HG03354 (cell line): ENCODE measurements at regions not wholly inside any gene's neighbourhood (a gene's known extent, or its start where the extent isn't known, plus 50 kb on each side); places are given as distances from the start of the nearest gene placed in this dataset.

Experiments
- ATAC-seq: cut with Tn5 transposase; IDR thresholded peaks from one replicate; pipeline ENCODE4 v1.9.1; 2021; ENCODE audit warnings: mild to moderate bottlenecking; ENCODE audit not compliant: unreplicated experiment, poor library complexity, severe bottlenecking

DNA sequence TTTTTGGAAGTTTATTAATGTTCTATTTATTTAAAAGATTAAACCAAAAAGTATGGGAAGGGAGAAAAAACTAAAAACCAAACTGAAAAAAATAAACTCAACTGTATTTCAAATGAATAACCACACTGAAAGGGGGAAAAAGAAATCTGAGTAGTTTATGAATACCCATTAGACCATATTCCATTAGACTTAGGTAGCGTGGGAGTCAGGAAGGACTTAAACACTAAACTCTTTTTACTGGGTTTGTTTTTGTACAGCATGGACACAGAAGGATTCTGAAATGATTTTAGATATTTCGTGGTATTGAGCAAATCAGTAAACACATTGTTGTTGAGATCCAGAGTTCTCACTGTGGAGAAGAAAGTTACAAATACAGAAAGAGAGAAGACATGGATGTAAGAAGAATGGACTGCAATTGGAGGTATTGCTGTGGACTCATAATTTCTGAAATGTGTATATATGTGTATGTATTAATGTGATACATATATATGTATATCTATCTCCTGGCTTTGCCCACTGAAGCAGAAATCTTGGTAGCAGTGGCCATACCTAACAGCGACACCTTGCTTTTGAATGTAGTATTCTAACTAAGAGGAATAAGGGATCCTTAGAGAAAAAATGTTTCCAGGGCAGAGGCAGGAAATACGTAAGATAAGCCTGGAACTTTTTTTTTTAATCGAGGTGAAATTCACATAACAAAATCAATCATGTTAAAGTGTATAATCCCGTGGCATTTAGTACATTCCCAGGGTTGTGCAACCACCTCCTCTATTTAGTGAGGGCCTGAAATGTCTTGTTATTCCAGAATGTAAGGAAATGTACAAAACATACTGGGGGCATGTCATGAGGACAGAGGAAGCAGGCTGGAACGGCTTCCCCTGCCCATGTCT, 228.8 kb downstream of the SMARCA2 start:
- no peak for ATAC-seq

DNA sequence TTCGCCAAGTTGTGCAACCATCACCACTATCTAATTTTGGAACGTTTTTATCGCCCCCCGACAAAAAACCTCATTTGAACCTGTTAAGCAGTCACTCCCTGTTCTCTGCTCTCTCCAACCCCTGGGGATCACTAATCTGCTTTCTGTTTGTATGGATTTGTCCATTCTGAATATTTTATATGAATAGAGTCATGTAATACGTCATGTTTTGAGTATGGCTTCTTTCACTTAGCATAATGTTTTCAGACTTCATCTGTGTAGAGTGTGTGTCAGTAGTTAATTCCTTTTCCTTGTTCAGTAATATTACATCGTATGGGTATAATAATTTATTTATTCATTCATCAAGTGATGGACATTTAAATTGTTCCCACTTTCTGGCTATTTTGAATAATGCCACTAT, 232.2 kb downstream of the SMARCA2 start:
- no peak for ATAC-seq

DNA sequence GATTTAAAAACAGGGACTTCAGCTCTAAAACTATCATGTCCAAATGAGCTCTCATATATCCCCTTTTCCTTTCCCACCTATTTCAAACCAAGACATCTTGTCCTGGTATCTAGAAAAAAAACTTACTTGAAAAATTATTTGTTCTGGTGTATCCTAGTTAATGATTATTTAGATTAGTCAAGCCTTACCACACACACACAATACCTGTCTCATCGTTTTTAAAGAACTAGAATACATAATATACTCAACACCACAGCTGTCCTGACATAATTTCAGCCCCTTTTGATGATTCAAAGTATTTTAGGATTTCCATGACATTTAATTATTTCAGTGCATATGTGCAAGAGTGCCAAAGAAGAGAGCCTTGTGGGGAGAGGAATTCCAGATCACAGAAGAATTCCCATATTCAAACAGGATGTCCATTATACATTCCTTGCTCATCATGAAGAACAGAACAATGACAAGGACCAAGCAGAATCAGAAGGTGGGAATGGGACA, 233.7 kb downstream of the SMARCA2 start:
- ATAC-seq = no peak

GRCh38 chr9:2253636-2254580, 238.8 kb downstream of the SMARCA2 start:
- no peak for ATAC-seq

- ATAC-seq = no peak
Observed at GRCh38 chr9:2255128-2255527, 240.0 kb downstream of the SMARCA2 start.

GRCh38 chr9:2257248-2257929, 242.2 kb downstream of the SMARCA2 start:
- ATAC-seq = no peak

GRCh38 chr9:2260417-2261306, 245.5 kb downstream of the SMARCA2 start:
- no peak for ATAC-seq

DNA sequence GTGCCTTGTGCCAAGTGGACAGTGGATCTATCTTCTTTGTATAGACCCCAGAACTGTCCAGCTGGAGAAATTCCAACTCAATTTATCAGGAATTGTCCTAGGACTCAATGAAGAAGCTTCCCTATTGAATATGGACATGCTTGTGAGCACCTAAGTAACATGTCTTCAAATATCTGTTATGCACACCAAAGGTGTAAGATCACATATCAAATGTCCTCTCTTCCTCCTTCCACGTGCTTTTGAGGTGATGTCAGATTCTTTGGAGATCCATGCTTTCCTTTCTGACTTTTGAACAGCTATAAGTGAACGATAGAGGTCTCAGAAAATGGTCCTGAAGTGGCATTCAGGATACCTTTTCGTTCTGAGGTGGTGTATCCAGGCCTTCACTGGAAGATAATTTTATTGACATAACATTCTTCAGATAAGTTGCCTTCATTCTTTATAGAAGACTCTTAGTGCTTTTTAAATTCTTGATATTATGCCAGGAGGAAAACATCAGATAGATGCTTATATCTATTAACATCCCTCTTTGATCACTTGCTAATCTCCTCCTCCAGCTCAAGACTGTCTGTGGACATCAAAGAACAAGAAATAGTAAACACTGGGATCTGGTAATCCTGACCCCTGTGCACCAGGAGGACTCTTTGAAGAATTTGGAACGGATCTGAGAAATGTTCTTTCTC, 246.4 kb downstream of the SMARCA2 start:
- ATAC-seq = no peak

DNA sequence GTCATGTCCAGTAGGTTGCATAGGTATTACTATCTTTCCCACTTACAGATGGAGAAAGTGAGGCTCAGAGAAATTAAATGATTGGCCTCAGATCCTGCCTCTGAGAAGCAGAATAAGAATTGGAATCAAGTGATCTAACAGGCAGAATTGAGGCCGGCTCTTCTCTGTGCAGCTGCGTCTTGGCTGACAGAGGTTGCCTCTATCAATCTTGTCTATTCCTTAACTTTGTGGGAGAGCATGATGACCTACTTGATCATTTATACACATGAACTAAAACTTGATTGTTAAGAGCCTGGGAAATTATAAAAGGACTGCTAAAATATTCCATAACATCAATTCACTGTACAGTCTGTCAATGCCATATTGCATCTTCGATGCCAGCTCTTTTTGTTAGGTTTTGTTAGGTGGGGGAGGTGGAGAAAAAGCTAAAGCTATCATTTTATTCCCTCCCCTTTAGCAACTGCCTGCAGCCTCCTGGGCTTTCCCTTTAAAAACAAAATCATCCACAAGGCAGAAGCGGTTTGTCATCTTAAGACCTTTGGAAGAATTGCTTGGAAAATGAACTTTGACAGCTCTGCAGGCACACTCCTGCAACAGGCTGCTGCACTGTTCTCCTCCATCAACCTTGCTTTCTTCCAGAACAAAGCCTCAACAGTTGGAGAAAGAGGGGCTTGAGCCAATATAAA, 247.4 kb downstream of the SMARCA2 start:
- no peak for ATAC-seq

GRCh38 chr9:2263111-2263510, 248.0 kb downstream of the SMARCA2 start:
- ATAC-seq = no peak

DNA sequence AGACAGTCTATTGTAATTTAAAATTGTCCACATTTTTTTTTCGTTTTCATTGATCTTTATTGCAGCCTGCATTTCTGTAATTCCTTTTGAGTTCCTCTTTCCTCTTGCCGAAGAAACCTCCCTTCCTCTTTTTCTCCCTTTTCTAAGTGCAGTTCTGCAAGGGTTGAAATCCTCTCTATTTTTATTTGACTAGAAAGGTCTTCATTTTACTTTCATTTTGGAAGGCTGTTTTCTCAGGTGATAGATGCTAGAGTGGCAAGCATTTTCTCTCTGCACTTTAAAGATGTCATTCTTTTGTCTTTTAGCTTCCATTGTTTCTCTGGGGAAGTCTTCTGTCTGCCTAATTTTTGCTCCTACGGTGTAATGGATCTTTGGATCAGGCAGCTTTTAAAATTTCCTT, 248.5 kb downstream of the SMARCA2 start:
- ATAC-seq = no peak

GRCh38 chr9:2264081-2264480, 248.9 kb downstream of the SMARCA2 start:
- ATAC-seq = no peak

- ATAC-seq = no peak
Observed at GRCh38 chr9:2267181-2267745, 252.1 kb downstream of the SMARCA2 start.

DNA sequence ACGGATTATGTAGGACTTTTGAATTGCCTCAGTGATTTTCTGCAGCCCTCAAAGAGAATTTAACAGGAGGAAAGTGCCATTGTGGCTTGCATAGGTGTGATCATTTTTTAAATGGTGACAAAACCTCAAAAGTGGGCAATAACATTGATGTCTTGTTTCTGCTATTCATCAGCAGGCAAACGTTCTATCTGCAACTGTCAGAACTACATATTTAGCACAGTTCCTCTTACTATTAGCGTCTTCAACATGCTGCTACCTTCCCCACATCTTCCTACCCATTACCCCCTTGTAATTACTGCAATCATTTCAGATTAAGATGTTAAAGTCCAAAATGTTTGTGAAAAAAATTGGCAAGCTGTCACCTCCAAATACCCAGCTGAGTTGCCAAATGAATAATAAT, 254.6 kb downstream of the SMARCA2 start:
- ATAC-seq = no peak

DNA sequence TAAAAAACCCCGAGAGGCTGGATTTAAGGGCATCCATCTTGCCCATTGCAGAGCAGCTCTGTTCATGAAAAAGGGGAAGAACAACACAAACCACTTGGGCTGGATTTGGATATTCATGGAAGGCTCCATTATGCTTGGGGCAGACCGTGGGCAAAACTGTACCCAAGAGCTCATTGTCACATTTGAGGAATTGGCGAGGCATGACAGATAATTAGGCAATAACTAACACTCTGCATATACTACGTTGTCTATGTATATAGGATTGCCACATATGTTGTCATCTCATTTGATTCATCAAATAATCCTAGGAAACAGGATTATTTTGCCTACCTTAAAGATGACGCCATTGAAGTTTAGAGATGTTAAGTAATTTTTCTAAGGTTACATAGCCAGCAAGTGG, 255.4 kb downstream of the SMARCA2 start:
- ATAC-seq = no peak

GRCh38 chr9:2271426-2271825, 256.3 kb downstream of the SMARCA2 start:
- peak; percentile 90 for ATAC-seq

- no peak for ATAC-seq
Observed at GRCh38 chr9:2274762-2275161, 259.6 kb downstream of the SMARCA2 start.

DNA sequence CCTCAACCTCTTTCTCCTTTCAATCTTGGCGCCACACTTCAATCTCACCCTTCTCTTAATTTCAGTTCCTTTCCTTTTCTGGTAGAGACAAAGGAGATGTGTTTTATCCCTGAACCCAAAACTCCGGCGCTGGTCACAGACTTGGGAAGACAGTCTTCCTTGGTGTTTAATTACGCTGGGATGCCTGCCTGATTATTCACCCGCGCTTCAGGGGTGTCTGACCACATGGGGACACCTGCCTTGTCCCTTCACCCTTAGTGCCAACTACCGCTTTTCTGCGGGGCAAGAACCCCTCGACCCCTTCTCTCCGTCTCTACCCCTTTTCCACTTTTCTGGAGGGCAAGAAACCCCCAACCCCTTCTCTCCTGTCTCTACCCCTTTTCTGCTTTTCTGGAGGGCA, 261.1 kb downstream of the SMARCA2 start:
- no peak for ATAC-seq
